ENCODE measurements at regions not wholly inside any gene's neighbourhood (a gene's known extent, or its start where the extent isn't known, plus 50 kb on each side); places are given as distances from the start of the nearest gene placed in this dataset.
A peak's percentile ranks its signal among the peaks of the same experiment; 100 is the strongest.
"Not testable (repeated sequence)": the region's sequence is repeated elsewhere in the genome, so short reads cannot be mapped to it uniquely, and the experiment has no call there.

DNA sequence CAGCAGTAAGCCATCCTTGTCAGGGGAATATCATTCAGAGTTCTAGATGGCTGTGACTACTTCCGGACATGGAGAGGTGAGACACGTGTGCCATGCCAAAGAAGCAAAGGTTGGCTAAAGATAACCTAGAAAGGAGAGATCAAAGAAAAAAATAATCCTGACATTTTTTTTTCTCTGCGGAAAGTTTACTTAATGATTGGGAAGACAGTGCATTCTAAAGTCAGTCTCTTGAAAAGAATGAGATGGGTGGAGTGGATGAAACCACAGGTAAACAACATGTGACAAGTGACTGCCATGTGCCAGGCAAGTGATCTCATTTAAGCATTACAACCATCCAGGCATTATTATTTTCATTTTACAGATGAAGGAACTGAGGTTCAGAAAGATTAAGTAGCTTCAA lies 436.6 kb downstream of the SOX2 start:
- no peak for DNase-seq

DNA sequence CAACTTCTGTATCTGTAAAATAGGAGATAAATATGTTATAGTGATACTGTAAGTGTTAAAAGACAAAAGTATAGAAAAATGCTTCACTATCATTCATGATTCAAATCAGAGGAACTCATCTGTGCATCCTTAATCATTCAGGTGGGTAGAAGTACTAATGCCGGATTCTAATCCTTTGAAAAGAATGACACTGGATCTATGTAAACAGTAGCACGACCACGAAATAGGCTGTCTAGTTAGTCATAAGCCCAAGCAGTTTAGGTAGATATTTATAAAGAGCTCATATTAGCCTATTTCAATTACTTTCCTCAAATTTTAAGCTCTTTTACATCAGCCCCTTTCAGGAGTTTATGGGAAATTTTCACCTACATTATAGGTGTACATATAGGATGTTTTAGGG lies 437.9 kb downstream of the SOX2 start:
- no peak for DNase-seq

DNA sequence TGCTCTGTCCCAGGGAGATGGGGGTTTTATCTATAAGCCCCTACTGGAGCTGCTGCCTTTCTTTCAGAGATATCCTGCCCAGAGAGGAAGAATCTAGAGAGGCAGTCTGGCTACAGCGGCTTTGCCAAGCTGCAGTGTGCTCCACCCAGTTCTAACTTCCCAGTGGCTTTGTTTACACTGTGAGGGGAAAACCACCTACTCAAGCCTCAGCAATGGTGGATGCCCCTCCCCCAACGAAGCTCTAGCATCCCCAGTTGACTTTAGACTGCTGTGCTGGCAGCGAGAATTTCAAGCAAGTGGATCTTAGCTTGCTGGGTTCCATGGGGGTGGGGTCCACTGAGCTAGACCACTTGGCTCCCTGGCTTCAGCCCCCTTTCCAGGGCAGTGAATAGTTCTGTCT lies 444.6 kb downstream of the SOX2 start:
- not testable (repeated sequence) for DNase-seq

DNA sequence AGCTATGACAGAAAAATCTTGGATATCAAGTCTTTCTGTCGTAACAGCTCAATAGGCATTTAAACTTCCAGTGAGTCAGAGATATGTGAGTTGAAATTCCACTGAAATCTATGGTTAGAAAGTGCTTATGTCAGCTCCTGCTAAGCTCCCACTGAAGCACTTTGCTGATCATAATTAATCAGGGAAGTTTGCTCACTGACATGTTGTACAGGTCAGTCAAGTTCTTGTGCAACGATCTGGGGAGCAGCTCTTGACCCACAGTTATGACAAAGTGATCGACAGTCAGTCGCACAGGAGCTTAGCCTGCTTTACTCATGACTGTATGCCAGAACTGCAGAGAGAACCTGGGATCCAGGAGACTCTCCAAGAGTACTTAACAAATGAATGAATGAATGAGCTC lies 453.5 kb downstream of the SOX2 start:
- DNase-seq = no peak

DNA sequence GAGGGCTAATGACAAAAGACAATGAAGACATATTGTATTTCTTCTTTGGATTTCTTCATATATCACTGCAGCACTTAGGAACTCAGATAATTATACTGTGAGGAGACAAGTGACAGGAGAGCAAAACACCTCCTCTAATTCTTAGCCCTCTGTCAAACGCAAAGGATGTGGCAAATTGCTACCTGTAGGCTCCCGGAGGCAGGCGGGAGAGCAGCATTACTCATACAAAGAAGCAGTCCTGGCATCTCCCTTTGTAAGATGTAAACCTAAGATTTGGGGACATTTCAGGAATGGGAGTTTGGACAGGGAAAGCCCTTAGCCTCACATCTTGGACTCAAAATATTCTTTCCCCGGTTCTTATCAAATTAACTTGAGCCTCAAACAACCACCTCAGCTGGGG lies 460.8 kb downstream of the SOX2 start:
- DNase-seq = no peak

DNA sequence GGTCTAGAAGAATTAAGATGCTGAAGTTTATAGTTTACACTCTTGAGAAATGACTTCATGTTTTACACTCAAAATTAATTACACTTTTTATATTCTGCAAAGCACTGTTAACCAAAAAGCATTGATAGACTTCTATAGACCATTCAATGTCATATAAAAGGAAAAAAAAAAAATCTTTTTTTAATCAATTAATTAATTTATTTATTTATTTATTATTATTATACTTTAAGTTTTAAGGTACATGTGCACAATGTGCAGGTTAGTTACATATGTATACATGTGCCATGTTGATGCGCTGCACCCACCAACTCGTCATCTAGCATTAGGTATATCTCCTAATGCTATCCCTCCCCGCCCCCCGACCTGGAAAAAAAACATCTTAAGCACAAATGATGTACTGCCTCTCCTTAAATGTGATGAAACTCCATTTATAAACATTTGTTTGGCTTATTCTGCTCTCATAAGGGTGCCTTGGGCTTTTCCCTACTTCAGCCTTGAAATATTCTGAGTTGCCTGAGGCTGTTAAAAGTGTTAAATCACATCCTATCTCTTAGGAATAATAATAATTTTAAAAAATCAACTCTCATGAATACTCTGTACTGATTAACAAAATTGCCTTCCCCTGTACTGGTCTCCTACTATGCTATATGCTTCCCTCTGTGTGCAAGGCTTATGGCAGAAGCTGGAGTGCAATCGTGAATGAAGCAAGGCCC lies 466.9 kb downstream of the SOX2 start:
- no peak for DNase-seq

DNA sequence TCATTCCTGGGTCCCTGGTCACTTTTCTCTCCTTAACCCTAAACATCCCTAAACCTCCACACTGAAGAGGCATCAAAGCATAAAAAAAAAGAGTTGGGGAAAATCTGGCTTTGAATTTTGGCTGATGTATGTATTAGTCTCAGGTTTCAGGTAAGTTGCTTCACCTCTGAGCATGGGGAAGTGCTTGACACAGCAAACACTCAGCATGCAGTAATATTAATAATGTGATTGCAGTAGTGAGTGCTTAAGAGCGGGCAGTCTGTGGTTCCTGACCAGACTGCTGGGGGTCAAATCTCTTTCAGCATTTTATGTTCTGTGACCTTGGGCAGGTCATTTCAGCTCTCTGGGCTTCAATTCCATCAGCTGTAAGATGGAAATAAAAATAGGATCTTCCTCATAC lies 467.9 kb downstream of the SOX2 start:
- DNase-seq = no peak

DNA sequence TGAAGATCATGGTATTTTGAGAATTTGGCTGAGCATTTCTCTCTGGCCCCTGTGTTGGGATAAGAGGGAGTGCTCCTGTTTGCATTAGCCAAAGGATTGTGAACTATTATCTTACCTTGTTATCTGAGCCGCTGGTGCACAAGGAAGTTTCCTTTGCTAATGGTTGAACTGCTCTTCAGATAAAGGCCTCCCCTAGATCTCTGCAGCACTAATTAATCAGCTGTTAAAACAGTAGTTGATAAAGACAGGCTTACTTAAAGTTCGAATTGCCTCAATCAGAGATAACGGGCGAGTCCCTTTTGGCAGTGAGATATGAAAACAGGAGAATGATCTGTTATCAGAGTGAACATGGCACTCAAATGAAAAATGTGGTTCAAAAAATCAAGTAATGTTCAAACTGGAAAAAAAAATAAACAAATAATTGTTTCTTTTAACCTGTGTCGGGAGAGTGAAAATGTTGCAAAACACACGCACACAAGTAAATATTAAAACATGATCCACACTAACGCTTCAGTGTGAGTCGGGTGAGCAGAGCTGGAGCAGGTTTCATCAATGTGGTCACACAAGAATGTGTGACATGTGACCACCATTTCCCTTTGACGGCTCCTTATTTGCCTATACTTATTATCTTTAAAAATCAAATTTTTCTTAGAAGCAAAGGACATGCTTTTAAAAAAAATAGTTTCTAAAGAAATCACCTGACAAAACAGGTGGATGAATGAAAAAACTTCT lies 469.1 kb downstream of the SOX2 start:
- DNase-seq = no peak

DNA sequence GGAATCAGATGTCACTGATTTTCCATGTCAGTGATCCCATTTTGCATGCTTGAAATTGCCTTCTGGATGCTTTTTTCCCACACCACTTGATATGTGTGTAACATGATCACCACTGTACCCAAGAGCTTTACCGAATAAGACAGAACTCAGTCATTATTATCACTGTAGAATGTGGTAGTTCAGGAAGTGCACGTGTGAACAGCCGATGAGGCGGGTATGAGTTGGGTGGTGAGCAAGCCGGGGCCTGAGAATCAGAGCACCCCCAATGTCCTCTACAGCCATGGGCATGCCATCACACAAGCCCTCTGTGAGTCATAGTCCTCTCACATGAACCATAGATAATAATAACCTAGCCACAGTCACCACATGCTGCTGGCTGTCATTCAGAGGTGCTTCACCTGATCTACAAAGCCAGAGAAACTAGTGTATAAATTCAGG lies 470.8 kb downstream of the SOX2 start:
- DNase-seq = peak; percentile 21

DNA sequence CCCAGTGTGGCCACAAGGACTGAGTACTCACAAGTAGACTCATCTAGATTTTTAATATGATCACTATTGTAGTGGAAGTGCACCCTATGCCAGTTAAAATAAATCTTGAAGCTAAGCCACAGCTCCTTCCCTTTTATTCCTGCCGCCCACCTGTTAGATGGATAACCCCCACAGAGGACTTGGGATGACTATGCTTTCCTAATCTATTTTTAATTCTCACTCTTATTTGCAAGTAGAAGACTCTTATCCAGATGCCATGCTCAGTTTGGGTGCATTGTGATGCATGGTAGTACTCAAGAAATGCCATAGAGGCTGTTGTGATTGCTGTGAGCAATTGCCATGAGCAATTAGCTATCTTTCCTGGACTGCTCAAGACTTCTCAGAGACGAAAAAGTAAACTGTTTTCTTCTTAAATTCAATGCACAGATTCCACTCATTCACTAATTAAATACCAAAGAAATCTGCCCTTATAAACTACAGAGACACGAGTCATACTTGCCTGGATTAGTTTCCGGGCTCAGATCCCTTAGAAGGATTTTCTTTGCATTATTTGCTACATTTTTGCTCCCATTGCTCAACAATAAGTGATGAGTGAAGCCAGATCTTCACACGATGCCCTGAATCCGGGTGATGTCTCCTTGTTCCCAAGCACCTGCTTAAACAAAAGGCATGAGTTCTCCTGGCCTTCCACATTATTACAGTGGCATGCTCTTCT lies 472.1 kb downstream of the SOX2 start:
- DNase-seq = no peak

DNA sequence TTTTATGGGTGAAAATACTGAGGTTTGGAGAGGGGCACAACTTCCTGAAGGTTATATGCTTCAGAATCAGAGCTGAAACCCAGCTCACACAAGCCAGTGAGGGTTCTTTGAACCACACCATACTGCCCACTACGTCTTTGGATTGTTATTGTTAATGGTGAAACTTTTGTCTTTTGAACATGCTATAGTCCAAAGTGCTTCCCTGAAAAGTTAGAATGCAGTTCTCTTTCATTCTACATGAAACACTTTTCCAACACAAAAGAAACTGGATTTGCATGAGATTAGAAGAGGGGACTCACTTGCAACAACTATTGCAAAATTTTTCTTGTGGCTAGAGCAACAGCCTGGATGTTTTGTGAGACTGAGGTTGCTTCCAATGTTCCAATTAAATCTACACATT lies 473.6 kb downstream of the SOX2 start:
- DNase-seq = no peak

DNA sequence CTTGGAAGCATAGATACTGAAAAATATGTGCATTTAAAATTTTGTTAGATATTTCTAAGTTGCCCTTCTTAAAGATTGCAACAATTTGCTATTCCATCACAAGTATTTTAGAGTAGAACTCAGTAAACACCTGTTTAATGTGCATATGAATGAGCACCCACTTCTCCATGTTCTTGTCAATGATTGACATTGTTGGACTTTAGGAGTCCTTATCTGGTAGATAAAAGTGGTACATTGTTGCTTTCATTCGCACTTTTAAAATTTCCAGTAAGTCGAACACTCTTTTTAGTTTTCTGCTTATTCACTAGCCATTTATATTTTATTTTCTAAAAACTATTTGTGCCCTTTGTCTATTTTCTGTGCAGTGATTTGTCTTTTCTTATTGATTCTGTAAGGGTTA lies 478.3 kb downstream of the SOX2 start:
- DNase-seq = no peak

DNA sequence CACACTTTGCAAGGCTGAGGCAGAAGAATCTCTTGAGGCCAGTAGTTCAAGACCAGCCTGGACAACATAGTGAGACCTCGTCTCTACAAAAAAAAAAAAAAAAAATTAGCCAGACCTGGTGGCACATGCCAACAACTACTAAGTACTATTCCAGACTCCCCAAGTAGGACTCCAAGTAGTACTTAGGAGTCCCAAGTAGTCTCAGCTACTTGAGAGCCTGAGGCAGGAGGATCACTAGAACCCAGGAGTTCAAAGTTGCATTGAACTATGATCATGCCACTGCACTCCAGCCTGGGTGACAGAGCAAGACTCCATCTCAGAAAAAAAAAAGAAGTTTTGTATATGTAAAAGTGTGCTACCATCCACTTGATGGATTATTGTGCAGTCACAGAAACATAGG lies 486.6 kb downstream of the SOX2 start:
- DNase-seq = no peak

DNA sequence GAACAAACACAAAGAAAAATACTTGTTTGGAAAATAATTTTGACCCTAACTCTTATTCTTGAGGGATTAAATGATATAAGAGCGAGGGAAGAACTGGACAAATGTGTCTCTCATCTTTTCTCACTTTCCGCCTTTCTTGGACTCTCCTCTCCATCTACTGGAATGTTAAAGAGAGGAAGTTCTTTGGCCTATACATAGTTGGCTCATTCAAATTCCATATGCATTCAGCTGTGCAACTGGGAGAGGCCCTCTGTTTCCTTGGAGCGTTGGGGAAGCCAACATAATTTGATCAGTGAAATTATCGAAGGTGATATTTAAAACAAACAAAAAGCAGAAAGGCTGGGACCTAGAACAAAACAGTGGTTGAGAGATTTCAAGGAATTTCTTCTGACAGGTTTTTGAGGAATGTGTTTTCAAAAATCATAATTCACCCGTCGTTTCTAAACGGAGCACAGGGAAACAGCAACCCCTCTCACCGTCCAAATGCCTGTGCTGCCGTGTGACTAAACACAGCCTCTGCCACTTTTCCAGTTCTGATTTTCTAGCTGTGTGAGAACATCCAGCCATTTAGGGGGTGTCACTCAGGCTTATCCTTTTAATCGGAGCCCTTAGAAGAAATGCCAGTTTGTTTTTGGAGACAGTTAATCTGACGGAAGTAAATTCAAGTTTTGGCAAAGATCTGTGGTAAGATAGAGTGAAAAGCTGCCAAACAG lies 489.9 kb downstream of the SOX2 start:
- DNase-seq = no peak

DNA sequence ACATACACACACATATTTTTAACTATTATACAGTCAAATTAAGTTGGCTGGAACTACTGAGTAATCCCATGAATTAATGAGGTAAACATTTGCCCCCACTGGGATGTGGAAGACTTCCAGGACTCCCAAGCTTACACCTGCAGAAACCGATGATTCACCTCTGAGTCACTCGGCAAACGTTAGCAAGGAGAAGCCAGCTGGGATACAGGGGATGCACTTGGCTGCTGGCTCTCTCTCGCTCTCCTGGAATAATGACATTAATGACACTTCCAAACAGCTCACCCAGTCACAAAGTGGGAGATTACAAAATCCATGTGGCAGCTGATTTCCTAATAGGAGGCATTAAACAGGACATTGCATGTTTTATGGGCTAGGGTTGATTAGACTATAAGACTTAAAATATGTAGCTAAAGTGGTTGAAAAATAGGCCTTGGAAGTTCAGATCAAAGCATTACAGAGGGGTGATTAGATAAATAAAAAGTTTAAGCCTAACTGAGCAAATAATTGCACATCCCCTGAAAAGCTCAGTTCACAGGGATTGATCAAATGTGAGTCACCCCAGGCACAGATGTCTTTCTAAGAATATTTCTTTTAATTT lies 500.9 kb downstream of the SOX2 start:
- DNase-seq = no peak

DNA sequence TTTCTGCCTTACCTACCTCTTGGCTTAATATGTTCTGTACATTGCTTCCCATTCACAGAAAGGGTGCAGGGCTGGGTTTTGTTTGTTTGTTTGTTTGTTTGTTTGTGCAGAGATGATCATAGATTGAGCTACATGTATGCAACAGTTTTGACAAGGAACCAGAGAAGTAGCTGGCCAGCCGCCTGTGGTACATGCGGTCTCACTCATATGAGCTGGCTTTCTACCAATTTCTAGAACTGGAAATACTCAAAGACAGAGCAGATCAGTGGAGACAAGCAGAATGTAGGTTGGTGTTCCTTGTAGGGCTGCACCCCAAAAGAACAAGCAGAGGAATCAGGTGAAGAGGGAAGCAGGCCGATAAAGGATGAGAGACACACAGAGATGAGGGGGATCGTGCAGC lies 502.7 kb downstream of the SOX2 start:
- DNase-seq = no peak

DNA sequence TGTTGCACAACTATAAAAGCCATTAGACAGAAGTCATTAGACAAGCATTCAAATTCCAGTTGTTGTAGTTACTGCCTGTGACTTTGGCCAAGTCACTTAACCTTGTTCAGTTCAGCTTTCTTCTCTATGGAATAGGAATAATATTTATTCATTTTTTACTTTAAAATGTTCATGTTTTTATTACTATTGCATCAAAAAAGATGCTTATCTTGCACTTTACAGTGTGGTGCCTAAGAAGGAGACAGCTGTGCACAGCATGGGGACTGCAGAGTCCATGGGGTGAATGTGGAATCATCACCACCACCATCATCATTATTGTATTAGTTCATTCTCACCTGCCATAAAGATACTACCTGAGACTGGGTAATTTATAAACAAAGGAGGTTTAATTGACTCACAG lies 504.2 kb downstream of the SOX2 start:
- no peak for DNase-seq

DNA sequence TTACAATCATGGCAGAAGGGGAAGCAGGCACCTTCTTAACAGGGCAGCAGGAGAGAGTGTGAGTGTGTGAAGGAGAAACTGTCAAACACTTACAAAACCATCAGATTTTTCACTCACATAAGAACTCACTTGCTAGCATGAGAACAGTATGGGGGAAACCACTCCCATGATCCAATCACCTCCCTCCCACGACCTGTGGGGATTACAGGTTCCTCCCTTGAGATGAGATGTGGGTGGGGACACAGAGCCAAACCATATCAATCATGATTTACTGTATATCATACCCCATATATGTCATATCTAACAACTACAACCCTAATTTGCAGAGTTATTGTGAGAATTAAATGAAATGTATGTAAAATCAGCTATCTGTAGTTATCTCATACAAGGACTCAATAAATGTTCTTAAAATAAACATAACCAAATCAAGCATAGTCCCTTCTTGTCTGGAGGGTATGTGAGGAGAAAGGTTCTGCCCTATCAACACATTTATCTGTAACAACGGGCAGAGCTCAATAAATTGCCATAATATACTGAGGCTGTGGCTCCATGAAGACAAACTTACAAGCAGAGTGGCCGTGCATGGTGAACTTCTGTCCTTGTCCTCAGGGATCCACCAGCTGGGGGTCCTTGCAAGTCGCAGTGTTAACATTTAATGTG lies 504.7 kb downstream of the SOX2 start:
- no peak for DNase-seq

DNA sequence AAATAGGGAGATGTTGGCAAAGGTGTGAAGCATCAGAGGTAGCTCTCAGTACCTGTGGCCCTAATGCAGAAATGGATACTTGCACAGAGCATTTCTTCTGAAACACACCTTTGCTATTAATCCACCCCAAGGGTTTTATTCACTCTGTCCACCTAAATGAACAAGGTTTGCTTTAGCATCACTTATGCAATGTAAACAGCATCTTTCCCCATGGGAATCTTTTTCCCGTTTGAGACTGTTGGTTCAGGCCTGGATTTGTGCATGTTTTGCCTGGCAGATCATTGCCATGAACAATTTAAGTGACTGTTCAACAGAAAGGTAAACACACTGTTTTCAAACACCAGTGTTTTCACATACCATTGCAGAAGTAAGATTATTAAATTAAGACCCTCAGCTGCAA lies 508.3 kb downstream of the SOX2 start:
- DNase-seq = no peak

DNA sequence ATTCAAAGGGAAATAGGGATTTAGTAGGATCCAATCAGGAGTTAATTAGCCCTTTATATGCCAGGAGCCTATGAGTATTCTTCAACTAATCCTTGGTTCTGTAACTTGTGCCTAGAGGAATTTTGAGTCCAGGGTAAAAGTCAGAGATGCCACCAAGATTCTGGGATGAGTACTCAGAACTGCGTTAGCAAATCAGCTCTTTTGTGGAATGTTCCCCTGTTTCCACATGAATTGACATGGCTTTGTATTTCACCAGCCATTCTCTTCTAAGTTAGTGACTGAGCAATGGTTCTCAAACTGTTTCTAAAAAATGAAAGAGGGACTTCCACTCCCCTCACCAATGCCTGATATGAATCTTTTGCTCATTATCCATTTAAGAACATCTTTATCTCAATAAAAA lies 508.7 kb downstream of the SOX2 start:
- DNase-seq = no peak

DNA sequence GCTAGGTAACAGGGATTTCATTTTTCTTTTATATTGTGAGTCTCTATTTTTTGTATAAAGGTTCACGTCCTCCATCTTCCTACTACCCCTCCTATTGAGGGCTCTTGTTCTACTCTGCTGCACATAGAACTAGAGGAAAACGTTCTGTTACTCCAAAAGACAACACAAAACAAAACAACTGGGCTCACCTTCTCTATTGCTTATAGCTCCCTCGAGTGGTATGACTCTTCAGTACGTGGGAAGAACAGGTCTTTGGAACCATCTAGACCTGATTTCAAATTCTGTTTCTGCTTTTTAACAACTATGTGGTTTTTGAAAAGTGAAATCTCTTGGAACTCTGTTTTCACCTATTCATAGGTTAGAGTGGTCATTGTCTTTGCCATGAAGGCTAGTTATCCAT lies 515.3 kb downstream of the SOX2 start:
- DNase-seq = no peak

DNA sequence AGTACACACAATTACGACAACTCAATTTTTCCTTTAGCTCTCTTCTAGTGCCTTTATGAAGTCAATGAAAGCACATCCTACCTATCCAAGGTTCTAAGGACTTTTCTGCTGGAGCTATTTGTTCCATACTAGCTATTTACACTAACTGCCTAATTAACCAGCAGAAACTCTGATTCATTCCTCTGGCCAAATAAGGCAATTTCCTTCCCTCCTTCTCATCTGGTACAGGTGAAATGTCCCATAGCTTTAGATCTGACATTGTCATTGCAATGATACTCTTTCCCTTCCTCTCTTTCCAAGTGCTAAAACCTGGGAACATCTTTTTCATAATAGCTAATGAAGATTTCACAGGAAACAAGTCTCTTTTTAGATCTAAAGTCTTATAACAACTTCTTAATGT lies 521.7 kb downstream of the SOX2 start:
- no peak for DNase-seq

DNA sequence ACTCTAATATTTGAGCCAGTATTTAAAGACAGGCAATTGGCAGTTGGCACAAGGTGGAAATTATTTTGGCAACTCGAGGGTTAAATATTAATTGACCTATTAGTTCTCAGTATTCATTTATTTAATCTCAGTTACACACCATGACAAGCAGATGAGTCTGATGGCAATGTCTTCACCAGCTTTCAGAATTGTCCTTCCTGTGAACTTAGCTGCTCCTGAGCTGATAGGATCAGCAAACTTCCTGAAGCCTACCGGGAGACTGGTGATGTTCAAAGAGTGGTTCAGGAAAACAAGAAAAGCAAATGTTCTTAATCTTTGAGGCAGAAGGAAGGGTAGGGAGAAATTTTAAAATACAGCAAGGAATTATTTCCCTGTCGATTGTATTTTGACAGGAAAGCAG lies 522.2 kb downstream of the SOX2 start:
- DNase-seq = no peak
